ENCODE measurements at regions not wholly inside any gene's neighbourhood (a gene's known extent, or its start where the extent isn't known, plus 50 kb on each side); places are given as distances from the start of the nearest gene placed in this dataset.

DNA sequence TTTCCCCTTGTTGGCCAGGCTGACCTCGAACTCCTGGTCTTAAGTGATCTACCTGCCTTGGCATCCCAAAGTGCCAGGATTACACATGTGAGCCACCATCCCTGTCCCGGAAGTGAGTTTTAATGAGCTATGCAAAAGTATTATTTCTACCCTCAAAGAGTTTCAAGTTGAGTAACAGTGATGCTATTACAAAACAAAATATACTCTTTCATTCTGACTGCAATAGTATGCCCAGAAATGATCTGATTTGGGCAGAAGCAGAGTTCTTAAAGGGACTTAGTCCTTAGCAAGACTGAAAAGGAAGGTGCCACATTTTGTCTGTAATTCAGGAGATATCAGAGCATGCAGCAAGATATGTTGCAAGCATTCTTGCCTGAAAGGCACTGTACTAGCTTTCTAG is 375.4 kb downstream of the NUF2 start:
- no peak overlapping the region for H3K4me3 Mint-ChIP-seq
- Histone ChIP-seq H3K4me3 (ENCODE audit: low read length) (no peak overlapping the region), H3K4me1 (ENCODE audit: insufficient read depth, low read length) (no peaks in the 10 kb centered on the region), H3K9me3 (ENCODE audit: control insufficient read depth in 1 of 2, insufficient read depth in 1 of 2, low read length in 2 of 2) (peaks cover 0 to 6% of the 10 kb centered on the region in 2 experiments), H3K27ac (ENCODE audit: low read depth in 1 of 2, low read length in 2 of 2) (no peak overlapping the region), H3K27me3 (ENCODE audit: control insufficient read depth in 1 of 2, insufficient read depth in 2 of 2, low read length in 2 of 2) (no peaks in the 10 kb centered on the region), H3K36me3 (ENCODE audit: insufficient read depth, low read length) (no peaks in the 10 kb centered on the region)
- intact Hi-C loops (cut with DNase I, micrococcal nuclease) = no loop called here
- no peak overlapping the region for H3K27ac Mint-ChIP-seq
- ChIA-PET POLR2A (no interaction called here), CTCF (no interaction called here)
- no peak for DNase-seq
- no peaks in the 10 kb centered on the region for H3K27me3 Mint-ChIP-seq
- no peaks in the 10 kb centered on the region for H3K36me3 Mint-ChIP-seq (ENCODE audit: low read depth)
- H3K4me1 Mint-ChIP-seq (ENCODE audit: low read depth) = no peaks in the 10 kb centered on the region
- TF ChIP-seq, protein P1, sequence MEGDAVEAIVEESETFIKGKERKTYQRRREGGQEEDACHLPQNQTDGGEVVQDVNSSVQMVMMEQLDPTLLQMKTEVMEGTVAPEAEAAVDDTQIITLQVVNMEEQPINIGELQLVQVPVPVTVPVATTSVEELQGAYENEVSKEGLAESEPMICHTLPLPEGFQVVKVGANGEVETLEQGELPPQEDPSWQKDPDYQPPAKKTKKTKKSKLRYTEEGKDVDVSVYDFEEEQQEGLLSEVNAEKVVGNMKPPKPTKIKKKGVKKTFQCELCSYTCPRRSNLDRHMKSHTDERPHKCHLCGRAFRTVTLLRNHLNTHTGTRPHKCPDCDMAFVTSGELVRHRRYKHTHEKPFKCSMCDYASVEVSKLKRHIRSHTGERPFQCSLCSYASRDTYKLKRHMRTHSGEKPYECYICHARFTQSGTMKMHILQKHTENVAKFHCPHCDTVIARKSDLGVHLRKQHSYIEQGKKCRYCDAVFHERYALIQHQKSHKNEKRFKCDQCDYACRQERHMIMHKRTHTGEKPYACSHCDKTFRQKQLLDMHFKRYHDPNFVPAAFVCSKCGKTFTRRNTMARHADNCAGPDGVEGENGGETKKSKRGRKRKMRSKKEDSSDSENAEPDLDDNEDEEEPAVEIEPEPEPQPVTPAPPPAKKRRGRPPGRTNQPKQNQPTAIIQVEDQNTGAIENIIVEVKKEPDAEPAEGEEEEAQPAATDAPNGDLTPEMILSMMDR (IDR thresholded peaks at IDR 0.05) = no peak
- no peaks in the 10 kb centered on the region for H3K9me3 Mint-ChIP-seq
- no peak for ATAC-seq (ENCODE audit: poor library complexity)

DNA sequence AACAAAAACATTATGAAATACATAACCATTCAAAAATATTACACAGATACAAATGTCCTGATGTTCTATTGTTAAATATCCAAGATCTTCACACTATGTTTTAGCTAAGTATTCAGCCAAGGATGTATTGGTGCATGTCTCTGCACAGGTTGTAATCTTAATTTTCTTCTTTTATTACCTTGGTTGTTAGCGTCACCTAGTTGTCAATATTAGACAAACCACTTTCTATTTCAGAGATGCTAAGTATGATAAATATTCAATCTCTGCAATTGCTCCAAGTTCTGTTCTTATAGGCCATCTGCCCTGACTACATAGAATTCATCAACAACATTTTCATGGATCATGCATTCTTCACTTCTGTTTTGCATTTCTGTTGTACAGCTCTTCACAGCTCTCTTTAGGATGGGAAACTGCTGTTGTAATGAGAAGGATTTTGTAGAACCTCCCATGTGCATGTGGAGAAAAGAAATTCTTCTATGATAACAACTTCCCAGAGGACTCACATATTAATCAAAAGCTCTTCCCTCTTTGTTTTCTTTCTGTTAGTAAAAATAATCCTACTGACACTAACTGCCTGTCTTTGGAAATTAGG is 380.1 kb downstream of the NUF2 start:
- CTCF ChIA-PET = no interaction called here
- Mint-ChIP-seq H3K36me3 (ENCODE audit: low read depth) (no peaks in the 10 kb centered on the region), H3K27me3 (no peaks in the 10 kb centered on the region), H3K4me3 (no peak overlapping the region), H3K9me3 (peaks cover 2% of the 10 kb centered on the region), H3K27ac (no peak overlapping the region), H3K4me1 (ENCODE audit: low read depth) (no peaks in the 10 kb centered on the region)
- Histone ChIP-seq H3K36me3 (ENCODE audit: insufficient read depth, low read length) (no peaks in the 10 kb centered on the region), H3K9me3 (ENCODE audit: control insufficient read depth in 1 of 2, insufficient read depth in 1 of 2, low read length in 2 of 2) (peaks cover 0 to 3% of the 10 kb centered on the region in 2 experiments), H3K4me1 (ENCODE audit: insufficient read depth, low read length) (no peaks in the 10 kb centered on the region), H3K27ac (ENCODE audit: low read depth in 1 of 2, low read length in 2 of 2) (no peak overlapping the region), H3K27me3 (ENCODE audit: control insufficient read depth in 1 of 2, insufficient read depth in 2 of 2, low read length in 2 of 2) (no peaks in the 10 kb centered on the region), H3K4me3 (ENCODE audit: low read length) (no peak overlapping the region)
- intact Hi-C loops (cut with DNase I, micrococcal nuclease) = no loop called here
- TF ChIP-seq, protein P1 (IDR thresholded peaks at IDR 0.05) = no peak
- POLR2A ChIA-PET = no interaction called here
- no peak for DNase-seq
- ATAC-seq (ENCODE audit: poor library complexity) = no peak

DNA sequence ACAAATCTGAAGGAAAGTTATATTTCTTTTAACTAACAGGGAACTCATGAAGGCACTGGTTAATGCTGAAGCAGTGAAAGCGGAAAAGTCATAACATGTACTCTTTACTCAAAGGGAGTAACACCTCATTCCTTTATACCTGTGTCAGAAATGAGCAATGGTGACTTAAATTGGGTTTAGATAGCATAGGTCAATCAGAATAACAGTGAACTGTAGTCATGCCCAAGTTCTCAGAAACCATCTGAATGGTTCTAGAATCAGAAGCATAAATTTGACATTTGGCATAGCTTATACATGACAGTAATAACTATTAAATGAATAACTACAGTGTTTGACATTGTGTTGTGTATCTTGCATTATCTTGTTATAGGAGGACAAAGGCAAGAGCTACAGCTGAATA is 382.0 kb downstream of the NUF2 start:
- intact Hi-C loops (cut with DNase I, micrococcal nuclease) = no loop called here
- no peaks in the 10 kb centered on the region for H3K27me3 Mint-ChIP-seq
- no peaks in the 10 kb centered on the region for H3K36me3 Mint-ChIP-seq (ENCODE audit: low read depth)
- H3K4me1 Mint-ChIP-seq (ENCODE audit: low read depth) = no peaks in the 10 kb centered on the region
- DNase-seq (no peak), ATAC-seq (ENCODE audit: poor library complexity) (no peak)
- Histone ChIP-seq H3K4me3 (ENCODE audit: low read length) (no peak overlapping the region), H3K27ac (ENCODE audit: low read depth in 1 of 2, low read length in 2 of 2) (no peak overlapping the region), H3K4me1 (ENCODE audit: insufficient read depth, low read length) (no peaks in the 10 kb centered on the region), H3K27me3 (ENCODE audit: control insufficient read depth in 1 of 2, insufficient read depth in 2 of 2, low read length in 2 of 2) (no peaks in the 10 kb centered on the region), H3K9me3 (ENCODE audit: control insufficient read depth in 1 of 2, insufficient read depth in 1 of 2, low read length in 2 of 2) (peaks cover 0 to 3% of the 10 kb centered on the region in 2 experiments), H3K36me3 (ENCODE audit: insufficient read depth, low read length) (no peaks in the 10 kb centered on the region)
- POLR2A ChIA-PET = no interaction called here
- H3K27ac Mint-ChIP-seq = no peak overlapping the region
- H3K9me3 Mint-ChIP-seq = peaks cover 2% of the 10 kb centered on the region
- TF ChIP-seq, protein P1 (IDR thresholded peaks at IDR 0.05) = no peak
- no peak overlapping the region for H3K4me3 Mint-ChIP-seq
- CTCF ChIA-PET = no interaction called here
